GM23248 (cell line): ENCODE measurements at regions not wholly inside any gene's neighbourhood (a gene's known extent, or its start where the extent isn't known, plus 50 kb on each side); places are given as distances from the start of the nearest gene placed in this dataset.

Source experiments
- EZH2 ChIP-seq: fragments of 200-600 bp; sonication (generic); IDR thresholded peaks from 2 replicates; pipeline ENCODE4 v1.6.1; 2018; ENCODE audit warnings: antibody characterized with exemption, mild to moderate bottlenecking; ENCODE audit not compliant: insufficient read depth, poor library complexity, severe bottlenecking
- EZH2phosphoT487 ChIP-seq: fragments of 200-600 bp; sonication (generic); IDR thresholded peaks from 2 replicates; pipeline ENCODE4 v1.6.1; 2018; ENCODE audit warnings: antibody characterized with exemption, moderate library complexity, mild to moderate bottlenecking, low read depth; ENCODE audit not compliant: insufficient read depth

GRCh38 chr1:84062496-84062895, 63.6 kb upstream of the TTLL7 start:
- no peak for TF ChIP-seq EZH2
- TF ChIP-seq EZH2phosphoT487: no peak
